ENCODE measurements at regions not wholly inside any gene's neighbourhood (a gene's known extent, or its start where the extent isn't known, plus 50 kb on each side); places are given as distances from the start of the nearest gene placed in this dataset.

DNA sequence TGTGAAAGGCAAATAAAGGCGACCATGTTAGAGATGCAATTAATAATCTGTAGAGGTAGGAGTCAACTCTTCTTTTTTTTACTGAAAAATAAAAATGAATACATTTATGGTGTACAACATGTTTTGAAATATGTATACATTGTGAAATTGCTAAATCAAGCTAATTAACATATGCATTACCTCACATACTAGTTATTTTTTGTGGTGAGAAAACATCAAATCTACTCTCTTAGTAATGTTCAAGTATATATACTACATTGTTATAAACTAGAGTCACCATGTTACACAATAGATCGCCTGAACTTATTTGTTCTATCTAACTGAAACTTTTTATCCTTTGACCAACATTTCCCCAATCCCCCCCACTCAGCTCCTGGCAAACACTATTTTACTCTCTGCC, 143.2 kb downstream of the POU4F1 start:
- TF ChIP-seq, protein P1, sequence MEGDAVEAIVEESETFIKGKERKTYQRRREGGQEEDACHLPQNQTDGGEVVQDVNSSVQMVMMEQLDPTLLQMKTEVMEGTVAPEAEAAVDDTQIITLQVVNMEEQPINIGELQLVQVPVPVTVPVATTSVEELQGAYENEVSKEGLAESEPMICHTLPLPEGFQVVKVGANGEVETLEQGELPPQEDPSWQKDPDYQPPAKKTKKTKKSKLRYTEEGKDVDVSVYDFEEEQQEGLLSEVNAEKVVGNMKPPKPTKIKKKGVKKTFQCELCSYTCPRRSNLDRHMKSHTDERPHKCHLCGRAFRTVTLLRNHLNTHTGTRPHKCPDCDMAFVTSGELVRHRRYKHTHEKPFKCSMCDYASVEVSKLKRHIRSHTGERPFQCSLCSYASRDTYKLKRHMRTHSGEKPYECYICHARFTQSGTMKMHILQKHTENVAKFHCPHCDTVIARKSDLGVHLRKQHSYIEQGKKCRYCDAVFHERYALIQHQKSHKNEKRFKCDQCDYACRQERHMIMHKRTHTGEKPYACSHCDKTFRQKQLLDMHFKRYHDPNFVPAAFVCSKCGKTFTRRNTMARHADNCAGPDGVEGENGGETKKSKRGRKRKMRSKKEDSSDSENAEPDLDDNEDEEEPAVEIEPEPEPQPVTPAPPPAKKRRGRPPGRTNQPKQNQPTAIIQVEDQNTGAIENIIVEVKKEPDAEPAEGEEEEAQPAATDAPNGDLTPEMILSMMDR (IDR thresholded peaks at IDR 0.05), result no peak
- TF ChIP-seq POLR2A (IDR thresholded peaks at IDR 0.05), result no peak
